Chondrocyte (in vitro differentiated cells): ENCODE measurements at regions not wholly inside any gene's neighbourhood (a gene's known extent, or its start where the extent isn't known, plus 50 kb on each side); places are given as distances from the start of the nearest gene placed in this dataset.

Experiments used
- DNase-seq: peaks from one replicate; pipeline ENCODE4 v3.0.0; 2021; ENCODE audit warnings: mixed read lengths, low spot score
- H3K27ac Mint-ChIP-seq: one replicate; pipeline ENCODE4 v1.8.0; 2021; ENCODE audit warnings: mild to moderate bottlenecking, moderate library complexity, mixed read lengths; ENCODE audit not compliant: unreplicated experiment
- H3K27me3 Mint-ChIP-seq: 2 replicates; pipeline ENCODE4 v1.8.0; 2021; ENCODE audit warnings: low read depth, mixed read lengths
- H3K36me3 Mint-ChIP-seq: 2 replicates; pipeline ENCODE4 v1.8.0; 2021; ENCODE audit warnings: low read depth, mixed read lengths
- H3K4me1 Mint-ChIP-seq: 2 replicates; pipeline ENCODE4 v1.8.0; 2021; ENCODE audit warnings: low read depth, mild to moderate bottlenecking, mixed read lengths
- H3K4me3 Mint-ChIP-seq: one replicate; pipeline ENCODE4 v1.8.0; 2021; ENCODE audit warnings: mild to moderate bottlenecking, moderate library complexity, mixed read lengths; ENCODE audit not compliant: unreplicated experiment
- H3K9me3 Mint-ChIP-seq: 2 replicates; pipeline ENCODE4 v1.8.0; 2021; ENCODE audit warnings: low read depth, mixed read lengths
- CTCF ChIP-seq: fragments of 200-600 bp; sonication (generic); IDR thresholded peaks from 2 replicates; pipeline ENCODE4 v1.5.0; 2021; ENCODE audit warnings: antibody characterized with exemption, mild to moderate bottlenecking, moderate library complexity

DNA sequence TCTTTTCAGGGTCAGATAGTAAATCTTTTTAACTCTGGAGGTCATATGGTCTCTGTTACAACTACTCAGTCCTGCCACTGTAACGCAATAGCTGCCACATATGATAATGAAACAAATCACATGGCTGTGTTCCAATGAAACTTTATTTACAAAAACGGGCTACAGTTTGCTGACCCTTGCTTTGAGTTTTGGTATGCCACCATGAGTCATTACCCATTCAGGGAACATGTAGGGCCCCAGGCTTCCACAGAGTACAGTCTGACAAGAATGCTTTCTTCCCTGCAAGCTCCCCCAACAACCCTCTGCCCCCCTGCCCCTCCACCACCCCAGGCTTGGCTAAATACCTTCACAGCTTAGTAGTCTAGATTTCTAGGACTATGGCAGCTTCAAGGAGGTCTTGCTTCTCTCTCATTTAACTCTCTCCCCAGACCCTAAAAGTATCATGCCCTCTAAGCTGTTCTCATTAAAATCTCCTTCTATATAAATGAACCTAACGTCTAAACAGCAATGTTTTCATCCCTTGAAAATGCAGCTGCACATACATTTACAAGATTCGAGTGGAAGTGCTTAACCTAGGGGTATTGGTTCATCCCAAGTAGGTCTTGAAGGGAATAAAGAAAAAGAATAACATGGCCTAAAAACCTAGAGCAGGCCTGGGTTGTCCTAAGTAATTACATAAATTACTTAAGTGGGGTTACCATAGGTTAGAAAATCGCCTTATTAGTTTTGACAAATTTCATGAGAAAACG is 117.8 kb upstream of the PRICKLE2 start:
- Mint-ChIP-seq H3K27me3 (no peaks in the 10 kb centered on the region), H3K27ac (peak overlapping the region; percentile 95), H3K4me3 (no peak overlapping the region), H3K4me1 (peaks cover 77% of the 10 kb centered on the region), H3K9me3 (peaks cover 4% of the 10 kb centered on the region), H3K36me3 (peaks cover 2% of the 10 kb centered on the region)
- no peak for DNase-seq
- no peak for TF ChIP-seq CTCF

DNA sequence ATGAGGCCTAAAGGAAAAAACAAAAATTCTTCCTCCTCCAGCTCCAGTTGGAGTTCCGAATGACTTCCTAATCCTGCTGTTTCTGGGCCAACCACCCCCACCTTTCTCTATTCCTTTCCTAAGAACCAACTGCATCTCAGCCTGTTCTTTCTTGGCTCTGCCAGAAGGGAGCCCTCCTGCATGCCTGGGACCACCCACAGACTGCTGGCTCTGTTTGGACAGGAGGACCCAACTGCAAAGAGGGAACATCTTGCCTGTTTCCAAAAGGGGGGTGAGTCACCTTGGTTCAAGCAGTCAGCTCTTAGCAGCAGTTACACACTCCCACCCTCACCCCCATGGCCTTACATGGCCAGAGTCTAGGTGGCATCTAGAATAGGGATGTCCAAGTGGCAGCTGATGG is 116.0 kb upstream of the PRICKLE2 start:
- Mint-ChIP-seq H3K4me3 (peak overlapping the region; percentile 58), H3K36me3 (peaks cover 4% of the 10 kb centered on the region), H3K9me3 (peaks cover 4% of the 10 kb centered on the region), H3K27me3 (no peaks in the 10 kb centered on the region), H3K4me1 (peaks cover 68% of the 10 kb centered on the region), H3K27ac (peak overlapping the region; percentile 95)
- TF ChIP-seq CTCF: no peak
- DNase-seq: no peak

GRCh38 chr3:64340641-64341101 is 115.4 kb upstream of the PRICKLE2 start:
- H3K9me3 Mint-ChIP-seq: peaks cover 4% of the 10 kb centered on the region
- DNase-seq: no peak
- H3K36me3 Mint-ChIP-seq: peaks cover 4% of the 10 kb centered on the region
- H3K4me3 Mint-ChIP-seq: peak overlapping the region; percentile 58
- H3K4me1 Mint-ChIP-seq: peaks cover 62% of the 10 kb centered on the region
- peak overlapping the region; percentile 95 for H3K27ac Mint-ChIP-seq
- no peaks in the 10 kb centered on the region for H3K27me3 Mint-ChIP-seq
- TF ChIP-seq CTCF: no peak

- Mint-ChIP-seq H3K36me3 (peaks cover 4% of the 10 kb centered on the region), H3K27ac (no peak overlapping the region), H3K4me1 (peaks cover 50% of the 10 kb centered on the region), H3K27me3 (no peaks in the 10 kb centered on the region), H3K9me3 (peaks cover 4% of the 10 kb centered on the region), H3K4me3 (no peak overlapping the region)
- no peak for TF ChIP-seq CTCF
- DNase-seq: no peak
These were observed 111.2 kb upstream of the PRICKLE2 start for GRCh38 chr3:64336488-64336887.

DNA sequence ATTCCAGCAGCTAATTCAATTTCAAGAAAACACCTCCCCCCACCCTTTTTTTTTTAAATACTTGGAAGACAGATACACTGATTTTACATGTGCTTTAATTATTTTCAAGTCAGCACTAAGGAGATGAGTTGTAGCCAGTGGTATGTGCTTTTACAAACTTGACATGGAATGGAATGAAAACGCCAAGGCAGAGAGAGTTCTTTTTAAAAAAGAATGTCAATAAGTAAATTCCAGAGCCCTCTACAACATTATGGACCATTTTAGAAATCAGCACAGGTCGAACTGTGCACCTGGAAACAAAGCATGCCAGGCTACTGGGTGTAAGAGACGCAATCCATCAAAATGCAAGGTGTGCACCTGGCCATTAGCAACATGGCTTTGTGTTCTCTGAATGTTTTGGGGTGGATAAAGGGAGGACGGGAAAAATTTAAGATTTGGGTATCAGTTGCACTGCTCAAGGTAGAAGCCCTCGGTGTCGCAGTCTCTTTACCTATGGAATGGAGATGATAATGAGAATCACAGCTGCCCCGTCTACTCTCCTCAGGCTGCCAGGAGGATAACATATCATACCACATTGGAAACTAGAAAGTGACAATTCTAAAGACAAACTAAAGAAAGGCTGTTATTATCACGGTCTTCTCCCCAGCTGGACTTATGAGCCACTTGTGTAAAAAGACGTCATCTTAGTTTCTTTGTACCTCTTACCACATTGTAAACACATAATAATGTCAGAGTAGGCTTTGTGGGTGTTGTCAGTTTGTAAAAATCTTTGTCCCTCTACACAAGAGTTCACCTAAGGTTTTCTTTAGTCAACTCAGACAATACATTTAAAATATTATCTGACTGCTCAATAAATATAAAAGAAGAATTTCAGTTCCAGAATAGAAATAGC is 107.4 kb upstream of the PRICKLE2 start:
- Mint-ChIP-seq H3K36me3 (no peaks in the 10 kb centered on the region), H3K27ac (peak overlapping the region; percentile 71), H3K9me3 (no peaks in the 10 kb centered on the region), H3K4me1 (peaks cover 43% of the 10 kb centered on the region), H3K27me3 (no peaks in the 10 kb centered on the region), H3K4me3 (no peak overlapping the region)
- TF ChIP-seq CTCF: no peak
- no peak for DNase-seq
